ENCODE measurements at regions not wholly inside any gene's neighbourhood (a gene's known extent, or its start where the extent isn't known, plus 50 kb on each side); places are given as distances from the start of the nearest gene placed in this dataset.

- no peak for ATAC-seq
- no peaks in the 10 kb centered on the region for H3K79me2 ChIP-seq (ENCODE audit: insufficient read depth, low read length)
- H3K27me3 ChIP-seq (ENCODE audit: insufficient read depth, low read length): no peaks in the 10 kb centered on the region
- ChIA-PET CTCF (no interaction called here), POLR2A (no interaction called here), RAD21 (ENCODE audit: low non-redundant PET in 1 of 2, low total read pairs in 2 of 2, uncharacterized antibody in 2 of 2, unreplicated experiment in 2 of 2) (no interaction called here)
- no peaks in the 10 kb centered on the region for H3K9me2 ChIP-seq (ENCODE audit: insufficient read depth)
- no peaks in the 10 kb centered on the region for H3K36me3 ChIP-seq (ENCODE audit: control insufficient read depth in 1 of 2, insufficient read depth in 2 of 2, low read length in 2 of 2)
- no peak for DNase-seq (ENCODE audit: low read depth, low spot score)
- H3K9me3 ChIP-seq (ENCODE audit: control insufficient read depth in 1 of 2, insufficient read depth in 1 of 2, low read depth in 1 of 2, low read length in 2 of 2): no peaks in the 10 kb centered on the region
- intact Hi-C loops (cut with micrococcal nuclease): no loop called here
- no peak overlapping the region for H3K4me2 ChIP-seq (ENCODE audit: low read length)
- H2AFZ ChIP-seq (ENCODE audit: low read depth, low read length, poor library complexity, severe bottlenecking): no peak overlapping the region
- BruUV-seq (replicated peaks): no TSS peak
- H3K27ac ChIP-seq (ENCODE audit: low read depth, low read length): no peak overlapping the region
- H4K20me1 ChIP-seq (ENCODE audit: insufficient read depth): no peaks in the 10 kb centered on the region
- no peak overlapping the region for H3K9ac ChIP-seq (ENCODE audit: low read length)
- H3K4me3 ChIP-seq (replicated peaks in 1 of 2; ENCODE audit: low read depth in 1 of 2, low read length in 2 of 2): no peak overlapping the region
- no peaks in the 10 kb centered on the region for H3K4me1 ChIP-seq (ENCODE audit: control insufficient read depth in 1 of 2, insufficient read depth in 2 of 2, low read length in 2 of 2)
- TF ChIP-seq ELF1 (IDR thresholded peaks at IDR 0.05; ENCODE audit: borderline replicate concordance, low read depth): no peak
- no peak for TF ChIP-seq ZNF274 (IDR thresholded peaks at IDR 0.05; ENCODE audit: low read depth, low read length)
- TF ChIP-seq ZBTB33 (IDR thresholded peaks at IDR 0.05; ENCODE audit: extremely low read depth, insufficient replicate concordance, low read length): no peak
- no peak for TF ChIP-seq EZH2phosphoT487 (IDR thresholded peaks at IDR 0.05; ENCODE audit: borderline replicate concordance)
- TF ChIP-seq POLR2A (IDR thresholded peaks at IDR 0.05; ENCODE audit: borderline replicate concordance, extremely low read depth, insufficient read depth, insufficient read length): no peak
- TF ChIP-seq EZH2 (IDR thresholded peaks at IDR 0.05): no peak
- TF ChIP-seq REST (IDR thresholded peaks at IDR 0.05; ENCODE audit: low read depth): no peak
These were observed 659.9 kb upstream of the ID2 start for GRCh38 chr2:8021921-8022320.
